Upper lobe of left lung (tissue), 6 donors: ENCODE measurements at regions not wholly inside any gene's neighbourhood (a gene's known extent, or its start where the extent isn't known, plus 50 kb on each side); places are given as distances from the start of the nearest gene placed in this dataset.
A peak's percentile ranks its signal among the peaks of the same experiment; 100 is the strongest.
"Not testable (repeated sequence)": the region's sequence is repeated elsewhere in the genome, so short reads cannot be mapped to it uniquely, and the experiment has no call there.

Experiments used
- ATAC-seq, 2 donors: fragments of 200-7000 bp; cut with Tn5 transposase; one replicate each; pipeline ENCODE4 v1.9.1; 2022; ENCODE audit warnings: mild to moderate bottlenecking in 2 of 2, moderate library complexity in 2 of 2; ENCODE audit not compliant: low FRiP score in 2 of 2
- DNase-seq, 2 donors: peaks; one replicate each; pipeline ENCODE4 v3.0.0-alpha.2; 2019 to 2020
- H3K27ac ChIP-seq, 4 donors: fragments of 200-600 bp; sonication (generic); one replicate each; pipeline ENCODE4 v1.5.1; 2016 to 2019
- H3K27me3 ChIP-seq, 4 donors: fragments of 200-600 bp; sonication (generic); one replicate each; pipeline ENCODE4 v1.5.1; 2017 to 2019
- H3K36me3 ChIP-seq, 4 donors: fragments of 200-600 bp; sonication (generic); one replicate each; pipeline ENCODE4 v1.5.1; 2016 to 2019
- H3K4me1 ChIP-seq, 4 donors: fragments of 200-600 bp; sonication (generic); one replicate each; pipeline ENCODE4 v1.5.1; 2018 to 2019
- H3K4me3 ChIP-seq, 4 donors: fragments of 200-600 bp; sonication (generic); one replicate each; pipeline ENCODE4 v1.5.1; 2017 to 2019; ENCODE audit warnings: mild to moderate bottlenecking in 2 of 4, moderate library complexity in 1 of 4
- H3K9me3 ChIP-seq, 4 donors: fragments of 200-600 bp; sonication (generic); one replicate each; pipeline ENCODE4 v1.5.1; 2018 to 2019
- CTCF ChIP-seq, 6 experiments: fragments of 450-650 bp in 4 of 6; fragments of 200-600 bp in 2 of 6; sonication (generic) in 2 of 6; IDR thresholded peaks; one replicate each; pipeline ENCODE4 v1.5.1; 2016 to 2019; ENCODE audit warnings: antibody characterized with exemption in 6 of 6
- EP300 ChIP-seq, 4 donors: sonication (generic); formaldehyde crosslinking; IDR thresholded peaks; one replicate each; pipeline ENCODE4 v1.5.1; 2017; ENCODE audit warnings: antibody characterized with exemption in 4 of 4, control low read depth in 2 of 4
- POLR2A ChIP-seq, 4 donors: fragments of 450-650 bp; IDR thresholded peaks; one replicate each; pipeline ENCODE4 v1.5.1; 2016 to 2017; ENCODE audit warnings: antibody characterized with exemption in 4 of 4, mild to moderate bottlenecking in 2 of 4
- POLR2AphosphoS5 ChIP-seq, 2 donors: sonication (generic); formaldehyde crosslinking; IDR thresholded peaks; one replicate each; pipeline ENCODE4 v1.5.1; 2017; ENCODE audit warnings: antibody characterized with exemption in 2 of 2
- WGBS, 2 donors: methylation state at CpG; one replicate each; pipeline ENCODE4 v1.1.5; 2017 to 2018; 5-methylcytosine and 5-hydroxymethylcytosine counted together
- donor health status: DM: no; HTN: no; CAD: no; lungs with moderate emphysema.
- donor health status: DM: no; HTN: yes; CAD: no; lungs with severe emphysema.

- Histone ChIP-seq H3K36me3 (no peaks in the 10 kb centered on the region), H3K9me3 (no peaks in the 10 kb centered on the region), H3K27me3 (no peaks in the 10 kb centered on the region), H3K4me1 (no peaks in the 10 kb centered on the region), H3K27ac (no peak overlapping the region), H3K4me3 (no peak overlapping the region)
- TF ChIP-seq POLR2A (IDR thresholded peaks at IDR 0.05), result no peak
- no peak for DNase-seq
- no peak for ATAC-seq
- WGBS, 2 donors, result 26 to 48% methylated on average over 3 of the region's 3 CpGs
These were observed 243.1 kb downstream of the FBXO4 start for GRCh38 chr5:42168091-42168670.

GRCh38 chr5:42176118-42176517 is 247.1 kb upstream of the GHR start:
- not testable (repeated sequence) for ATAC-seq, H3K36me3 ChIP-seq, H3K9me3 ChIP-seq, H3K4me1 ChIP-seq, H3K27ac ChIP-seq, H3K27me3 ChIP-seq, DNase-seq, H3K4me3 ChIP-seq
- WGBS, 2 donors, result 68 to 83% methylated on average over 3 of the region's 3 CpGs

- H3K27ac ChIP-seq, H3K4me3 ChIP-seq, ATAC-seq, H3K36me3 ChIP-seq, DNase-seq, H3K27me3 ChIP-seq, H3K9me3 ChIP-seq, H3K4me1 ChIP-seq: not testable (repeated sequence)
- 0 to 13% methylated on average over 1 of the region's 1 CpG for WGBS, 2 donors
These were observed 243.4 kb upstream of the GHR start for GRCh38 chr5:42179843-42180242.

- ATAC-seq (no peak), DNase-seq (peak in 1 of 2 donors; percentile 3)
- 85 to 86% methylated on average over 1 to 4 of the region's 4 CpGs for WGBS, 2 donors
- TF ChIP-seq POLR2AphosphoS5 (IDR thresholded peaks at IDR 0.05) (no peak), POLR2A (IDR thresholded peaks at IDR 0.05) (no peak), EP300 (IDR thresholded peaks at IDR 0.05) (no peak), CTCF (IDR thresholded peaks at IDR 0.05) (no peak)
- H3K27ac ChIP-seq, result no peak overlapping the region
- no peaks in the 10 kb centered on the region for H3K27me3 ChIP-seq
- H3K4me3 ChIP-seq, result no peak overlapping the region
- no peaks in the 10 kb centered on the region for H3K9me3 ChIP-seq
- no peaks in the 10 kb centered on the region for H3K4me1 ChIP-seq
- H3K36me3 ChIP-seq, result no peaks in the 10 kb centered on the region
These were observed 206.3 kb upstream of the GHR start for GRCh38 chr5:42216904-42217303.

- 87 to 88% methylated on average over 2 of the region's 2 CpGs for WGBS, 2 donors
These were observed 205.4 kb upstream of the GHR start for GRCh38 chr5:42217791-42218190.

GRCh38 chr5:42225009-42225408 is 198.2 kb upstream of the GHR start:
- DNase-seq, result no peak
- H3K4me1 ChIP-seq, result no peaks in the 10 kb centered on the region
- no peak overlapping the region for H3K27ac ChIP-seq
- H3K27me3 ChIP-seq, result no peaks in the 10 kb centered on the region
- no peaks in the 10 kb centered on the region for H3K9me3 ChIP-seq
- no peak for TF ChIP-seq CTCF (IDR thresholded peaks at IDR 0.05)
- no peak for TF ChIP-seq POLR2A (IDR thresholded peaks at IDR 0.05)
- TF ChIP-seq POLR2AphosphoS5 (IDR thresholded peaks at IDR 0.05), result no peak
- TF ChIP-seq EP300 (IDR thresholded peaks at IDR 0.05), result no peak
- H3K36me3 ChIP-seq, result no peaks in the 10 kb centered on the region
- ATAC-seq, result no peak
- H3K4me3 ChIP-seq, result no peak overlapping the region
- 79 to 94% methylated on average over 2 of the region's 2 CpGs for WGBS, 2 donors

More at GRCh38 chr5:42217791-42218190, 205.4 kb upstream of the GHR start:
- TF ChIP-seq CTCF (IDR thresholded peaks at IDR 0.05), result no peak
- TF ChIP-seq EP300 (IDR thresholded peaks at IDR 0.05), result no peak
- TF ChIP-seq POLR2AphosphoS5 (IDR thresholded peaks at IDR 0.05), result no peak
- TF ChIP-seq POLR2A (IDR thresholded peaks at IDR 0.05), result no peak
- ATAC-seq, result no peak
- no peaks in the 10 kb centered on the region for H3K27me3 ChIP-seq
- H3K4me1 ChIP-seq, result no peaks in the 10 kb centered on the region
- H3K4me3 ChIP-seq, result no peak overlapping the region
- no peaks in the 10 kb centered on the region for H3K9me3 ChIP-seq
- no peak for DNase-seq
- H3K36me3 ChIP-seq, result no peaks in the 10 kb centered on the region
- H3K27ac ChIP-seq, result no peak overlapping the region
